Gastroesophageal sphincter (tissue), 3 donors: ENCODE measurements at regions not wholly inside any gene's neighbourhood (a gene's known extent, or its start where the extent isn't known, plus 50 kb on each side); places are given as distances from the start of the nearest gene placed in this dataset.

Experiments
- CTCF ChIP-seq, 4 experiments: fragments of 200-600 bp in 2 of 4; fragments of 450-650 bp in 2 of 4; sonication (generic) in 1 of 4; IDR thresholded peaks; one replicate each; pipeline ENCODE4 v1.5.1; 2017 to 2019; ENCODE audit warnings: antibody characterized with exemption in 4 of 4, mild to moderate bottlenecking in 2 of 4, moderate library complexity in 2 of 4
- EP300 ChIP-seq: sonication (generic); formaldehyde crosslinking; IDR thresholded peaks from one replicate; pipeline ENCODE4 v1.6.1; 2017; ENCODE audit warnings: antibody characterized with exemption, mild to moderate bottlenecking
- POLR2AphosphoS5 ChIP-seq: sonication (generic); formaldehyde crosslinking; IDR thresholded peaks from one replicate; pipeline ENCODE4 v1.6.1; 2017; ENCODE audit warnings: antibody characterized with exemption

GRCh38 chr3:168850109-168850508 is 754.4 kb upstream of the GOLIM4 start:
- no peak for TF ChIP-seq CTCF (IDR thresholded peaks at IDR 0.05)
- no peak for TF ChIP-seq POLR2AphosphoS5
- no peak for TF ChIP-seq EP300
